SK-N-SH (cell line): ENCODE measurements at regions not wholly inside any gene's neighbourhood (a gene's known extent, or its start where the extent isn't known, plus 50 kb on each side); places are given as distances from the start of the nearest gene placed in this dataset.

Source experiments
- CTCF ChIA-PET: fragments of 300-600, 350-600 bp; formaldehyde crosslinking; extraction: SDS; loops from one replicate; lab custom pipeline; 2021; lab: Yijun Ruan, JAX
- POLR2A ChIA-PET: fragments of 350-600 bp; sonication (Branson Sonifier 250); formaldehyde crosslinking; extraction: SDS; loops from one replicate; lab custom pipeline; 2020; ENCODE audit warnings: antibody characterized with exemption, inconsistent platforms; lab: Yijun Ruan, JAX
- DNase-seq: peaks from one replicate; pipeline ENCODE4 v3.0.0; 2012
- H2AFZ ChIP-seq: fragments of 200-600 bp; sonication (generic); 2 replicates; pipeline ENCODE4 v1.8.1; 2016; ENCODE audit warnings: antibody characterized with exemption, mild to moderate bottlenecking, low read depth
- H3F3A ChIP-seq: fragments of 200-600 bp; sonication (generic); replicated peaks from 2 replicates; pipeline ENCODE3; 2016; ENCODE audit warnings: antibody characterized with exemption, mild to moderate bottlenecking; ENCODE audit not compliant: insufficient read depth
- H3K27ac ChIP-seq, 2 experiments: fragments of 200-500 bp in 1 of 2; fragments of 200-600 bp in 1 of 2; sonication (Bioruptor generic) in 1 of 2; sonication (generic), shearing (Covaris generic) in 1 of 2; 2 replicates each; pipeline versions ENCODE4 v1.5.1 to v1.6.1; 2014 to 2016; ENCODE audit warnings: low read depth in 2 of 2, inconsistent platforms in 1 of 2, low read length in 1 of 2, mild to moderate bottlenecking in 1 of 2, mixed read lengths in 1 of 2
- H3K27me3 ChIP-seq: fragments of 200-600 bp; sonication (generic), shearing (Covaris generic); 2 replicates; pipeline ENCODE4 v1.6.1; 2016; ENCODE audit warnings: mixed run types; ENCODE audit not compliant: insufficient read depth
- H3K36me3 ChIP-seq, 2 experiments: fragments of 200-500 bp in 1 of 2; fragments of 200-600 bp in 1 of 2; sonication (Bioruptor generic) in 1 of 2; sonication (generic) in 1 of 2; replicated peaks in 1 of 2; 2 replicates each; pipeline versions ENCODE3 to v1.5.1; 2014 to 2016; ENCODE audit warnings: low read length in 1 of 2, mild to moderate bottlenecking in 1 of 2; ENCODE audit not compliant: insufficient read depth in 2 of 2, control insufficient read depth in 1 of 2
- H3K4me1 ChIP-seq, 2 experiments: fragments of 200-500 bp in 1 of 2; fragments of 200-600 bp in 1 of 2; sonication (Bioruptor generic) in 1 of 2; sonication (generic), shearing (Covaris generic) in 1 of 2; 2 replicates each; pipeline versions ENCODE4 v1.5.1 to v1.6.1; 2014 to 2016; ENCODE audit warnings: low read depth in 1 of 2, low read length in 1 of 2, mixed run types in 1 of 2; ENCODE audit not compliant: insufficient read depth in 2 of 2, control insufficient read depth in 1 of 2
- H3K4me2 ChIP-seq: fragments of 200-600 bp; sonication (generic), shearing (Covaris generic); 2 replicates; pipeline ENCODE4 v1.6.1; 2017; ENCODE audit warnings: mixed run types
- H3K4me3 ChIP-seq, 2 experiments: fragments of 200-500 bp in 1 of 2; fragments of 200-600 bp in 1 of 2; sonication (Bioruptor generic) in 1 of 2; sonication (generic), shearing (Covaris generic) in 1 of 2; 2 replicates each; pipeline versions ENCODE4 v1.5.1 to v1.8.1; 2014 to 2016; ENCODE audit warnings: low read depth in 2 of 2, inconsistent platforms in 1 of 2, low read length in 1 of 2, mild to moderate bottlenecking in 1 of 2, mixed read lengths in 1 of 2, moderate library complexity in 1 of 2
- H3K79me2 ChIP-seq: fragments of 200-600 bp; sonication (generic); 2 replicates; pipeline ENCODE4 v1.8.1; 2017; ENCODE audit warnings: mild to moderate bottlenecking; ENCODE audit not compliant: insufficient read depth
- H3K9ac ChIP-seq: fragments of 200-600 bp; sonication (generic); 2 replicates; pipeline ENCODE4 v1.6.1; 2017; ENCODE audit warnings: mixed run types
- H3K9me2 ChIP-seq: fragments of 200-600 bp; sonication (generic); 2 replicates; pipeline ENCODE4 v1.6.1; 2017; ENCODE audit warnings: mixed run types
- H3K9me3 ChIP-seq: fragments of 200-600 bp; sonication (generic); 2 replicates; pipeline ENCODE4 v1.6.1; 2017; ENCODE audit warnings: mixed run types, mild to moderate bottlenecking, moderate library complexity
- H4K20me1 ChIP-seq: fragments of 200-600 bp; sonication (generic); 2 replicates; pipeline ENCODE4 v1.6.1; 2017; ENCODE audit warnings: mild to moderate bottlenecking, mixed run types; ENCODE audit not compliant: insufficient read depth
- CHD2 ChIP-seq: fragments of 150-350 bp; IDR thresholded peaks from 2 replicates; pipeline ENCODE4 v1.6.1; 2018; ENCODE audit warnings: low read length; ENCODE audit not compliant: partially characterized antibody
- JUND ChIP-seq: IDR thresholded peaks from 2 replicates; pipeline ENCODE4 v1.4.0; 2012
- NRF1 ChIP-seq: IDR thresholded peaks from 2 replicates; pipeline ENCODE4 v1.6.1; 2012; ENCODE audit warnings: low read depth, mild to moderate bottlenecking, low read length
- RAD21 ChIP-seq: IDR thresholded peaks from 2 replicates; pipeline ENCODE4 v1.6.1; 2012; ENCODE audit warnings: mild to moderate bottlenecking, low read length
- RCOR1 ChIP-seq: fragments of 150-350 bp; IDR thresholded peaks from 2 replicates; pipeline ENCODE4 v1.6.1; 2017; ENCODE audit warnings: antibody characterized with exemption, low read length
- REST ChIP-seq: IDR thresholded peaks from 2 replicates; pipeline ENCODE4 v1.6.1; 2012; ENCODE audit warnings: mild to moderate bottlenecking, low read depth, low read length, moderate library complexity
- RXRA ChIP-seq: IDR thresholded peaks from 2 replicates; pipeline ENCODE4 v1.4.0; 2012; ENCODE audit warnings: low read depth, mild to moderate bottlenecking, borderline replicate concordance
- TAF1 ChIP-seq: IDR thresholded peaks from 2 replicates; pipeline ENCODE4 v1.6.1; 2012; ENCODE audit warnings: low read depth, mild to moderate bottlenecking, low read length, moderate library complexity, borderline replicate concordance
- USF2 ChIP-seq: fragments of 150-350 bp; IDR thresholded peaks from 2 replicates; pipeline ENCODE4 v1.6.1; 2017; ENCODE audit warnings: antibody characterized with exemption, low read length, low read depth, borderline replicate concordance
- WGBS: methylation state at CpG from one replicate; pipeline ENCODE4 v1.1.6; 2017; ENCODE audit warnings: low lambda C conversion rate; 5-methylcytosine and 5-hydroxymethylcytosine counted together
- TF ChIP-seq, protein P1 (sequence below): IDR thresholded peaks from 2 replicates; pipeline ENCODE4; 2012
- TF ChIP-seq, protein P2 (sequence below): fragments of 200-600 bp; sonication (generic); IDR thresholded peaks from 2 replicates; pipeline ENCODE4 v1.6.1; 2017; ENCODE audit warnings: antibody characterized with exemption, mild to moderate bottlenecking, moderate library complexity

DNA sequence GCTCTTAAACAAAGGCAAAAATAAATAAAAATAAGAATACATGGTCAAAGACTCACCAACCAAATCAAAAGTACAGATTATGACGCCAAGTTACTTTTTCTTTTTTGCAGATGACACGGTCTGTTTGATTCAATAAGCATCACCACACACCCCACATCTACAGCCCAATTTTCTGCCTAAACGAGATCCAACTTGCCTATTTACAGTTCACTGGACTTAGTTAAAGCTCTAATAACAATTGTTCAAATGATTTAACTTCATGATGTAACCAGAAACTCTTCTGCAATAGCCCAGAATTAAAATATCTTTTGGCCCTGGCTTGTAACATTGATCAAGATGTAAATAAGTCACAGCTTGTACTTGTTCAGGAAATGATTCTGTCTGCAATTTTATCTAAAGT lies 590.3 kb upstream of the C9orf72 start (continued):
- TF ChIP-seq, protein P1, sequence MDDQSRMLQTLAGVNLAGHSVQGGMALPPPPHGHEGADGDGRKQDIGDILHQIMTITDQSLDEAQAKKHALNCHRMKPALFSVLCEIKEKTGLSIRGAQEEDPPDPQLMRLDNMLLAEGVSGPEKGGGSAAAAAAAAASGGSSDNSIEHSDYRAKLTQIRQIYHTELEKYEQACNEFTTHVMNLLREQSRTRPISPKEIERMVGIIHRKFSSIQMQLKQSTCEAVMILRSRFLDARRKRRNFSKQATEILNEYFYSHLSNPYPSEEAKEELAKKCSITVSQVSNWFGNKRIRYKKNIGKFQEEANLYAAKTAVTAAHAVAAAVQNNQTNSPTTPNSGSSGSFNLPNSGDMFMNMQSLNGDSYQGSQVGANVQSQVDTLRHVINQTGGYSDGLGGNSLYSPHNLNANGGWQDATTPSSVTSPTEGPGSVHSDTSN, result no peak
- no peak for TF ChIP-seq TAF1
- TF ChIP-seq RXRA, result no peak
- no peak for TF ChIP-seq RCOR1
- no peak for TF ChIP-seq NRF1

- no peaks in the 10 kb centered on the region for H4K20me1 ChIP-seq
- no peaks in the 10 kb centered on the region for H3K9me2 ChIP-seq
- 78% methylated on average over 2 of the region's 2 CpGs for WGBS
- no peak overlapping the region for H3K9ac ChIP-seq
- no peaks in the 10 kb centered on the region for H3K79me2 ChIP-seq
- ChIA-PET POLR2A (no interaction called here), CTCF (interaction anchor here (1.4 kb wide), 1 partner anchor 14 kb away, joined by 3 read pairs; no protein-coding TSS in a partner anchor)
- no peaks in the 10 kb centered on the region for H3K4me1 ChIP-seq
- no peak for DNase-seq
- no peak overlapping the region for H3K27ac ChIP-seq
- no peaks in the 10 kb centered on the region for H3K36me3 ChIP-seq
- H3F3A ChIP-seq, result no peaks in the 10 kb centered on the region
- no peak overlapping the region for H2AFZ ChIP-seq
- TF ChIP-seq, protein P2, sequence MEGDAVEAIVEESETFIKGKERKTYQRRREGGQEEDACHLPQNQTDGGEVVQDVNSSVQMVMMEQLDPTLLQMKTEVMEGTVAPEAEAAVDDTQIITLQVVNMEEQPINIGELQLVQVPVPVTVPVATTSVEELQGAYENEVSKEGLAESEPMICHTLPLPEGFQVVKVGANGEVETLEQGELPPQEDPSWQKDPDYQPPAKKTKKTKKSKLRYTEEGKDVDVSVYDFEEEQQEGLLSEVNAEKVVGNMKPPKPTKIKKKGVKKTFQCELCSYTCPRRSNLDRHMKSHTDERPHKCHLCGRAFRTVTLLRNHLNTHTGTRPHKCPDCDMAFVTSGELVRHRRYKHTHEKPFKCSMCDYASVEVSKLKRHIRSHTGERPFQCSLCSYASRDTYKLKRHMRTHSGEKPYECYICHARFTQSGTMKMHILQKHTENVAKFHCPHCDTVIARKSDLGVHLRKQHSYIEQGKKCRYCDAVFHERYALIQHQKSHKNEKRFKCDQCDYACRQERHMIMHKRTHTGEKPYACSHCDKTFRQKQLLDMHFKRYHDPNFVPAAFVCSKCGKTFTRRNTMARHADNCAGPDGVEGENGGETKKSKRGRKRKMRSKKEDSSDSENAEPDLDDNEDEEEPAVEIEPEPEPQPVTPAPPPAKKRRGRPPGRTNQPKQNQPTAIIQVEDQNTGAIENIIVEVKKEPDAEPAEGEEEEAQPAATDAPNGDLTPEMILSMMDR, result no peak
- TF ChIP-seq USF2 (no peak), RAD21 (no peak), JUND (no peak), CHD2 (no peak)
- H3K4me3 ChIP-seq, result no peak overlapping the region
- no peak overlapping the region for H3K4me2 ChIP-seq
- H3K27me3 ChIP-seq, result no peaks in the 10 kb centered on the region
- H3K9me3 ChIP-seq, result no peaks in the 10 kb centered on the region
These were observed 592.9 kb upstream of the C9orf72 start for GRCh38 chr9:28166179-28166578.

- WGBS, result 74% methylated on average over 2 of the region's 2 CpGs
- DNase-seq, result no peak
- Histone ChIP-seq H3K9me2 (no peaks in the 10 kb centered on the region), H3K4me3 (no peak overlapping the region), H3K9ac (no peak overlapping the region), H3K9me3 (no peaks in the 10 kb centered on the region), H3K79me2 (no peaks in the 10 kb centered on the region), H3K4me2 (no peak overlapping the region), H3K4me1 (peaks cover 0 to 17% of the 10 kb centered on the region in 2 experiments; a peak in 2 of 4 replicates), H3F3A (no peaks in the 10 kb centered on the region), H3K27ac (peak overlapping the region in 1 of 2 experiments; percentile 87; a peak in 1 of 4 replicates), H3K36me3 (no peaks in the 10 kb centered on the region), H2AFZ (no peak overlapping the region), H4K20me1 (no peaks in the 10 kb centered on the region), H3K27me3 (no peaks in the 10 kb centered on the region)
- POLR2A ChIA-PET, result no interaction called here
- CTCF ChIA-PET, result no interaction called here
- TF ChIP-seq RAD21 (no peak), REST (peak; percentile 76)
These were observed 603.9 kb upstream of the C9orf72 start for GRCh38 chr9:28177142-28177541.
